Aorta (tissue), 5 donors: ENCODE measurements at regions not wholly inside any gene's neighbourhood (a gene's known extent, or its start where the extent isn't known, plus 50 kb on each side); places are given as distances from the start of the nearest gene placed in this dataset.

Experiments
- ATAC-seq: fragments of 200-7000 bp; cut with Tn5 transposase; one replicate; pipeline ENCODE4 v1.9.1; 2022; ENCODE audit warnings: moderate library complexity; ENCODE audit not compliant: low FRiP score
- DNase-seq, 2 donors: peaks; one replicate each; pipeline ENCODE4 v3.0.0-alpha.2; 2020
- H3K27ac ChIP-seq, 2 donors: one replicate each; pipeline ENCODE4 v1.5.1; 2013; ENCODE audit warnings: low read length in 2 of 2, mild to moderate bottlenecking in 2 of 2, moderate library complexity in 2 of 2, control low read depth in 1 of 2, inconsistent platforms in 1 of 2, low read depth in 1 of 2
- H3K27me3 ChIP-seq, 2 donors: one replicate each; pipeline ENCODE4 v1.6.1; 2013; ENCODE audit warnings: control low read depth in 1 of 2, low read length in 1 of 2, mild to moderate bottlenecking in 1 of 2, moderate library complexity in 1 of 2; ENCODE audit not compliant: insufficient read depth in 2 of 2, control insufficient read depth in 1 of 2
- H3K36me3 ChIP-seq, 2 donors: one replicate each; pipeline ENCODE4 v1.6.1; 2013; ENCODE audit warnings: control low read depth in 1 of 2, low read length in 1 of 2, mild to moderate bottlenecking in 1 of 2; ENCODE audit not compliant: insufficient read depth in 2 of 2, control insufficient read depth in 1 of 2
- H3K4me1 ChIP-seq, 2 donors: one replicate each; pipeline ENCODE4 v1.6.1; 2013; ENCODE audit warnings: low read length in 2 of 2, control low read depth in 1 of 2, mild to moderate bottlenecking in 1 of 2, moderate library complexity in 1 of 2; ENCODE audit not compliant: insufficient read depth in 2 of 2, control insufficient read depth in 1 of 2
- H3K4me3 ChIP-seq, 2 donors: one replicate each; pipeline ENCODE4 v1.5.1; 2013; ENCODE audit warnings: low read length in 2 of 2, control low read depth in 1 of 2, mild to moderate bottlenecking in 1 of 2
- H3K9me3 ChIP-seq: one replicate; pipeline ENCODE4 v1.6.1; 2013; ENCODE audit warnings: mild to moderate bottlenecking, low read length; ENCODE audit not compliant: control insufficient read depth
- WGBS, 2 donors: extraction: QIAGEN DNeasy Blood & Tissue Kit; methylation state at CpG; one replicate each; pipeline ENCODE4 v1.1.7; 2013; 5-methylcytosine and 5-hydroxymethylcytosine counted together
- intact Hi-C, 2 donors: fragments of 100-400 bp; cut with DNase I; formaldehyde crosslinking; loops; one replicate each; pipeline versions ENCODE4 v1.14.2 to v1.15.0; 2022
- donor health status: healthy with polysubstance abuse.
- donor health status: Bipolar disorder and iron deficiency.
- donor health status: DM: no; HTN: no; CAD: no.
- donor health status: DM: no; HTN: no; CAD: no.
- donor health status: DM: yes; HTN: yes; CAD: no.

GRCh38 chr6:153673750-153674149 is 365.3 kb upstream of the OPRM1 start:
- Histone ChIP-seq H3K4me1 (no peaks in the 10 kb centered on the region), H3K36me3 (no peaks in the 10 kb centered on the region), H3K27ac (no peak overlapping the region), H3K9me3 (no peaks in the 10 kb centered on the region), H3K27me3 (no peaks in the 10 kb centered on the region), H3K4me3 (no peak overlapping the region)
- ATAC-seq (no peak), DNase-seq (no peak)
- intact Hi-C loops = no loop called here
- WGBS, 2 donors = 84 to 90% methylated on average over 2 of the region's 2 CpGs

- Histone ChIP-seq H3K27me3 (no peaks in the 10 kb centered on the region), H3K36me3 (no peaks in the 10 kb centered on the region), H3K4me3 (no peak overlapping the region), H3K27ac (no peak overlapping the region), H3K4me1 (no peaks in the 10 kb centered on the region), H3K9me3 (no peaks in the 10 kb centered on the region)
- ATAC-seq = no peak
- intact Hi-C loops = no loop called here
- WGBS, 2 donors = 91 to 94% methylated on average over 2 of the region's 2 CpGs
- DNase-seq = no peak
Observed at GRCh38 chr6:153673225-153673624, 365.8 kb upstream of the OPRM1 start.

- Histone ChIP-seq H3K4me1 (no peaks in the 10 kb centered on the region), H3K27me3 (no peaks in the 10 kb centered on the region), H3K27ac (no peak overlapping the region), H3K4me3 (no peak overlapping the region), H3K36me3 (no peaks in the 10 kb centered on the region), H3K9me3 (no peaks in the 10 kb centered on the region)
- WGBS, 2 donors = 93 to 96% methylated on average over 4 of the region's 4 CpGs
- intact Hi-C loops = no loop called here
- DNase-seq = no peak
- ATAC-seq = no peak
Observed at GRCh38 chr6:153670403-153671026, 368.5 kb upstream of the OPRM1 start.

GRCh38 chr6:153668758-153669157 is 370.3 kb upstream of the OPRM1 start:
- intact Hi-C loops = no loop called here
- Histone ChIP-seq H3K9me3 (no peaks in the 10 kb centered on the region), H3K4me1 (no peaks in the 10 kb centered on the region), H3K4me3 (no peak overlapping the region), H3K36me3 (no peaks in the 10 kb centered on the region), H3K27ac (no peak overlapping the region), H3K27me3 (no peaks in the 10 kb centered on the region)
- DNase-seq (no peak), ATAC-seq (no peak)
- 95 to 98% methylated on average over 1 of the region's 1 CpG for WGBS, 2 donors

GRCh38 chr6:153662982-153663381 is 376.1 kb upstream of the OPRM1 start:
- H3K4me1 ChIP-seq = no peaks in the 10 kb centered on the region
- no peaks in the 10 kb centered on the region for H3K36me3 ChIP-seq
- no peaks in the 10 kb centered on the region for H3K27me3 ChIP-seq
- no peak overlapping the region for H3K4me3 ChIP-seq
- ATAC-seq (no peak), DNase-seq (no peak)
- no peak overlapping the region for H3K27ac ChIP-seq
- no peaks in the 10 kb centered on the region for H3K9me3 ChIP-seq
- WGBS, 2 donors = 93 to 96% methylated on average over 1 of the region's 1 CpG
- intact Hi-C loops = no loop called here

- intact Hi-C loops = no loop called here
- DNase-seq (no peak), ATAC-seq (no peak)
- H3K27me3 ChIP-seq = no peaks in the 10 kb centered on the region
- 97 to 98% methylated on average over 1 of the region's 1 CpG for WGBS, 2 donors
- H3K4me3 ChIP-seq = no peak overlapping the region
- no peaks in the 10 kb centered on the region for H3K36me3 ChIP-seq
- no peak overlapping the region for H3K27ac ChIP-seq
- H3K4me1 ChIP-seq = no peaks in the 10 kb centered on the region
- H3K9me3 ChIP-seq = no peaks in the 10 kb centered on the region
Observed at GRCh38 chr6:153645326-153645725, 393.7 kb upstream of the OPRM1 start.

- Histone ChIP-seq H3K27ac (no peak overlapping the region), H3K36me3 (no peaks in the 10 kb centered on the region), H3K9me3 (no peaks in the 10 kb centered on the region), H3K27me3 (no peaks in the 10 kb centered on the region), H3K4me3 (no peak overlapping the region), H3K4me1 (no peaks in the 10 kb centered on the region)
- DNase-seq (no peak), ATAC-seq (no peak)
- 97 to 100% methylated on average over 1 of the region's 1 CpG for WGBS, 2 donors
- intact Hi-C loops = no loop called here
Observed at GRCh38 chr6:153644000-153644399, 395.0 kb upstream of the OPRM1 start.

GRCh38 chr6:153634416-153634815 is 404.6 kb upstream of the OPRM1 start:
- no peak for DNase-seq
- no peak overlapping the region for H3K27ac ChIP-seq

GRCh38 chr6:153625089-153625488 is 414.0 kb upstream of the OPRM1 start:
- no peak for ATAC-seq
- Histone ChIP-seq H3K4me1 (no peaks in the 10 kb centered on the region), H3K9me3 (no peaks in the 10 kb centered on the region), H3K4me3 (no peak overlapping the region), H3K27me3 (no peaks in the 10 kb centered on the region), H3K27ac (no peak overlapping the region), H3K36me3 (no peaks in the 10 kb centered on the region)
- WGBS, 2 donors = 15 to 21% methylated on average over 3 of the region's 3 CpGs
- intact Hi-C loops = no loop called here
- no peak for DNase-seq

More at GRCh38 chr6:153634416-153634815, 404.6 kb upstream of the OPRM1 start:
- intact Hi-C loops = no loop called here
- Histone ChIP-seq H3K4me1 (no peaks in the 10 kb centered on the region), H3K4me3 (no peak overlapping the region), H3K9me3 (no peaks in the 10 kb centered on the region), H3K36me3 (no peaks in the 10 kb centered on the region), H3K27me3 (no peaks in the 10 kb centered on the region)
- no peak for ATAC-seq
